H9 (cell line): ENCODE measurements at regions not wholly inside any gene's neighbourhood (a gene's known extent, or its start where the extent isn't known, plus 50 kb on each side); places are given as distances from the start of the nearest gene placed in this dataset.

Experiments used
- DNase-seq: peaks from one replicate; pipeline ENCODE4 v3.0.0-alpha.2; 2017
- H2AFZ ChIP-seq: one replicate; pipeline ENCODE4 v1.6.1; 2013; ENCODE audit warnings: mild to moderate bottlenecking, low read length, control low read depth, moderate library complexity
- H2AK5ac ChIP-seq: 2 replicates; pipeline ENCODE4 v1.6.1; 2013; ENCODE audit warnings: low read length, control low read depth, mixed read lengths; ENCODE audit not compliant: insufficient read length
- H2BK120ac ChIP-seq: one replicate; pipeline ENCODE4 v1.6.1; 2013; ENCODE audit warnings: low read depth, mild to moderate bottlenecking, low read length, control low read depth, inconsistent platforms; ENCODE audit not compliant: poor library complexity, severe bottlenecking
- H2BK12ac ChIP-seq: 2 replicates; pipeline ENCODE4 v1.6.1; 2013; ENCODE audit warnings: low read length, control low read depth, mixed read lengths, low read depth; ENCODE audit not compliant: insufficient read length
- H2BK15ac ChIP-seq: 2 replicates; pipeline ENCODE4 v1.6.1; 2013; ENCODE audit warnings: low read depth, low read length, control low read depth
- H2BK20ac ChIP-seq: one replicate; pipeline ENCODE4 v1.6.1; 2013; ENCODE audit warnings: low read depth, mild to moderate bottlenecking, low read length, control low read depth, inconsistent platforms; ENCODE audit not compliant: poor library complexity, severe bottlenecking
- H2BK5ac ChIP-seq: 2 replicates; pipeline ENCODE4 v1.6.1; 2013; ENCODE audit warnings: low read length, control low read depth, mixed read lengths; ENCODE audit not compliant: insufficient read length
- H3K14ac ChIP-seq: 2 replicates; pipeline ENCODE4 v1.6.1; 2013; ENCODE audit warnings: low read length, control low read depth; ENCODE audit not compliant: insufficient read depth
- H3K18ac ChIP-seq: 2 replicates; pipeline ENCODE4 v1.6.1; 2013; ENCODE audit warnings: low read depth, mild to moderate bottlenecking, mixed read lengths, low read length, control low read depth; ENCODE audit not compliant: insufficient read length
- H3K23ac ChIP-seq: 2 replicates; pipeline ENCODE4 v1.6.1; 2013; ENCODE audit warnings: low read length, control low read depth, mixed read lengths, low read depth; ENCODE audit not compliant: insufficient read length
- H3K23me2 ChIP-seq: 2 replicates; pipeline ENCODE4 v1.6.1; 2013; ENCODE audit warnings: low read depth, mild to moderate bottlenecking, mixed read lengths, low read length, control low read depth; ENCODE audit not compliant: insufficient read length, poor library complexity, severe bottlenecking
- H3K27ac ChIP-seq: 2 replicates; pipeline ENCODE4 v1.5.1; 2013; ENCODE audit warnings: low read length, control low read depth, mixed read lengths, low read depth; ENCODE audit not compliant: insufficient read length
- H3K27me3 ChIP-seq: 2 replicates; pipeline ENCODE4 v1.6.1; 2013; ENCODE audit warnings: low read length, control low read depth, inconsistent platforms; ENCODE audit not compliant: insufficient read depth
- H3K4ac ChIP-seq: 2 replicates; pipeline ENCODE4 v1.6.1; 2013; ENCODE audit warnings: low read depth, mild to moderate bottlenecking, control low read depth, inconsistent platforms, low read length, moderate library complexity
- H3K4me1 ChIP-seq: 2 replicates; pipeline ENCODE4 v1.6.1; 2013; ENCODE audit warnings: low read length, control low read depth, inconsistent platforms; ENCODE audit not compliant: insufficient read depth
- H3K4me2 ChIP-seq: 2 replicates; pipeline ENCODE4 v1.6.1; 2013; ENCODE audit warnings: low read length, control low read depth, mixed read lengths; ENCODE audit not compliant: insufficient read length, insufficient read depth
- H3K56ac ChIP-seq: 2 replicates; pipeline ENCODE4 v1.6.1; 2013; ENCODE audit warnings: low read depth, mild to moderate bottlenecking, mixed read lengths, low read length, control low read depth; ENCODE audit not compliant: insufficient read length
- H3K79me1 ChIP-seq: 2 replicates; pipeline ENCODE4 v1.6.1; 2013; ENCODE audit warnings: low read depth, mild to moderate bottlenecking, moderate library complexity, low read length, control low read depth, inconsistent platforms; ENCODE audit not compliant: insufficient read depth, poor library complexity, severe bottlenecking
- H3K79me2 ChIP-seq: 2 replicates; pipeline ENCODE4 v1.6.1; 2013; ENCODE audit warnings: low read length, control low read depth, inconsistent platforms; ENCODE audit not compliant: insufficient read depth
- H3K9ac ChIP-seq: 2 replicates; pipeline ENCODE4 v1.6.1; 2013; ENCODE audit warnings: low read length, control low read depth, mixed read lengths; ENCODE audit not compliant: insufficient read length; ENCODE audit errors: extremely low read depth
- H3K9me3 ChIP-seq: one replicate; pipeline ENCODE4 v1.6.1; 2013; ENCODE audit warnings: low read depth, low read length, inconsistent platforms; ENCODE audit not compliant: control insufficient read depth
- H3T11ph ChIP-seq: one replicate; pipeline ENCODE4 v1.6.1; 2013; ENCODE audit warnings: mild to moderate bottlenecking, low read length, control low read depth, inconsistent platforms
- H4K20me1 ChIP-seq: one replicate; pipeline ENCODE4 v1.6.1; 2013; ENCODE audit not compliant: control insufficient read depth, insufficient read length, insufficient read depth
- H4K5ac ChIP-seq: 2 replicates; pipeline ENCODE4 v1.6.1; 2013; ENCODE audit warnings: low read depth, mild to moderate bottlenecking, mixed read lengths, low read length, control low read depth; ENCODE audit not compliant: insufficient read length
- H4K8ac ChIP-seq: replicated peaks from 2 replicates; pipeline ENCODE4 v1.6.1; 2013; ENCODE audit warnings: low read length, control low read depth, mixed read lengths, low read depth; ENCODE audit not compliant: insufficient read length
- H4K91ac ChIP-seq: 2 replicates; pipeline ENCODE4 v1.6.1; 2013; ENCODE audit warnings: low read depth, mild to moderate bottlenecking, moderate library complexity, mixed read lengths, low read length, control low read depth; ENCODE audit not compliant: insufficient read length
- H3K27ac Mint-ChIP-seq, 3 experiments: 2 replicates in 2 of 3; 3 replicates in 1 of 3; pipeline ENCODE4 v1.8.0; 2020 to 2021; ENCODE audit warnings: mixed read lengths in 3 of 3, mild to moderate bottlenecking in 1 of 3, moderate library complexity in 1 of 3
- H3K27me3 Mint-ChIP-seq: 2 replicates; pipeline ENCODE4 v1.8.0; 2021; ENCODE audit warnings: low read depth, mild to moderate bottlenecking, moderate library complexity, mixed read lengths
- H3K36me3 Mint-ChIP-seq, 3 experiments: 2 replicates in 2 of 3; 3 replicates in 1 of 3; pipeline ENCODE4 v1.8.0; 2020 to 2021; ENCODE audit warnings: low read depth in 3 of 3, mixed read lengths in 3 of 3; ENCODE audit not compliant: insufficient read depth in 1 of 3
- H3K4me1 Mint-ChIP-seq, 2 experiments: 2 replicates each; pipeline ENCODE4 v1.8.0; 2020; ENCODE audit warnings: mixed read lengths in 2 of 2
- H3K4me3 Mint-ChIP-seq, 2 experiments: 2 replicates in 1 of 2; 3 replicates in 1 of 2; pipeline ENCODE4 v1.8.0; 2020 to 2021; ENCODE audit warnings: mild to moderate bottlenecking in 2 of 2, mixed read lengths in 2 of 2, moderate library complexity in 1 of 2
- H3K9me3 Mint-ChIP-seq, 2 experiments: 2 replicates in 1 of 2; 3 replicates in 1 of 2; pipeline ENCODE4 v1.8.0; 2020; ENCODE audit warnings: mild to moderate bottlenecking in 2 of 2, mixed read lengths in 2 of 2, moderate library complexity in 1 of 2
- WGBS: extraction: QIAGEN DNeasy Blood & Tissue Kit; methylation state at CpG from one replicate; pipeline ENCODE4 v1.1.7; 2013; ENCODE audit warnings: missing lambda C conversion rate, low lambda C conversion rate, mixed read lengths; ENCODE audit not compliant: insufficient read length; ENCODE audit errors: extremely low coverage; 5-methylcytosine and 5-hydroxymethylcytosine counted together
- TF ChIP-seq, protein P1 (sequence below): fragments of 200-600 bp; sonication (generic); conservative IDR thresholded peaks from 3 replicates; pipeline ENCODE4 v1.8.0; 2021; ENCODE audit warnings: antibody characterized with exemption, mild to moderate bottlenecking

DNA sequence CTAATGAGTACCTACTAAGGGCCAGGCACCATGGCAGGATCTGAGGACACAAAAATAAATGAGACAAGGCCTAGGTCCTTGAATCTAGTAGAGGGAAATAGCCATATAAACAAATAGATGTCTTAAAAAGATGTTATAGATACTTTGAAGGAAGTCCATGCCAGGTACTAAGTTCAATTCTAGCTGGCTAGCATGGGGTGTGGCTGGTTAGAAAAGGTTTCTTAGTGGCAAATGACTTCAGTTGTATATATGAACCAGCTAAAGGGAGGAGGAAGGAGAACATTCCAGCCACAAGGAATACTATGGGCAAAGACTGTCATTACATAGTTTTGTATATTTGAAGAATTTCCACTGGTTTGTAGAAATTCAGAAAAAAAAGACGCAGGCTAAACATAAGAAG lies 133.6 kb upstream of the BMP4 start:
- H3K9me3 ChIP-seq, result no peaks in the 10 kb centered on the region
- H3K27me3 ChIP-seq, result no peaks in the 10 kb centered on the region
- H4K5ac ChIP-seq, result no peak overlapping the region
- no peak for DNase-seq
- H3T11ph ChIP-seq, result no peak overlapping the region
- H2AK5ac ChIP-seq, result no peak overlapping the region
- H4K8ac ChIP-seq, result no peak overlapping the region
- H3K14ac ChIP-seq, result no peak overlapping the region
- H2AFZ ChIP-seq, result no peak overlapping the region
- no peak overlapping the region for H2BK15ac ChIP-seq
- no peak overlapping the region for H3K18ac ChIP-seq
- no peak overlapping the region for H3K23ac ChIP-seq
- no peaks in the 10 kb centered on the region for H3K23me2 ChIP-seq
- no peaks in the 10 kb centered on the region for H3K79me1 ChIP-seq
- no peak overlapping the region for H2BK5ac ChIP-seq
- H3K4ac ChIP-seq, result no peak overlapping the region
- no peak overlapping the region for H3K27ac ChIP-seq
- H3K4me2 ChIP-seq, result no peak overlapping the region
- no peak overlapping the region for H3K9ac ChIP-seq
- TF ChIP-seq, protein P1, sequence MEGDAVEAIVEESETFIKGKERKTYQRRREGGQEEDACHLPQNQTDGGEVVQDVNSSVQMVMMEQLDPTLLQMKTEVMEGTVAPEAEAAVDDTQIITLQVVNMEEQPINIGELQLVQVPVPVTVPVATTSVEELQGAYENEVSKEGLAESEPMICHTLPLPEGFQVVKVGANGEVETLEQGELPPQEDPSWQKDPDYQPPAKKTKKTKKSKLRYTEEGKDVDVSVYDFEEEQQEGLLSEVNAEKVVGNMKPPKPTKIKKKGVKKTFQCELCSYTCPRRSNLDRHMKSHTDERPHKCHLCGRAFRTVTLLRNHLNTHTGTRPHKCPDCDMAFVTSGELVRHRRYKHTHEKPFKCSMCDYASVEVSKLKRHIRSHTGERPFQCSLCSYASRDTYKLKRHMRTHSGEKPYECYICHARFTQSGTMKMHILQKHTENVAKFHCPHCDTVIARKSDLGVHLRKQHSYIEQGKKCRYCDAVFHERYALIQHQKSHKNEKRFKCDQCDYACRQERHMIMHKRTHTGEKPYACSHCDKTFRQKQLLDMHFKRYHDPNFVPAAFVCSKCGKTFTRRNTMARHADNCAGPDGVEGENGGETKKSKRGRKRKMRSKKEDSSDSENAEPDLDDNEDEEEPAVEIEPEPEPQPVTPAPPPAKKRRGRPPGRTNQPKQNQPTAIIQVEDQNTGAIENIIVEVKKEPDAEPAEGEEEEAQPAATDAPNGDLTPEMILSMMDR, result no peak
- no peak overlapping the region for H4K91ac ChIP-seq
- H3K27me3 Mint-ChIP-seq, result no peaks in the 10 kb centered on the region
- H3K36me3 Mint-ChIP-seq, result peaks cover 2 to 20% (median 10%) of the 10 kb centered on the region in 3 experiments; a peak in 6 of 7 replicates
- no peaks in the 10 kb centered on the region for H4K20me1 ChIP-seq
- no peaks in the 10 kb centered on the region for H3K79me2 ChIP-seq
- H2BK120ac ChIP-seq, result no peak overlapping the region
- H3K27ac Mint-ChIP-seq, result no peak overlapping the region
- H3K4me1 Mint-ChIP-seq, result peaks cover 5 to 7% of the 10 kb centered on the region in 2 experiments; a peak in 3 of 4 replicates
- no peak overlapping the region for H2BK12ac ChIP-seq
- WGBS, result no CpG with 5 or more reads among the region's 1 CpG
- no peak overlapping the region for H3K56ac ChIP-seq
- H2BK20ac ChIP-seq, result no peak overlapping the region
- no peak overlapping the region for H3K4me3 Mint-ChIP-seq
- peaks cover 18 to 19% of the 10 kb centered on the region in 2 experiments for H3K9me3 Mint-ChIP-seq
- H3K4me1 ChIP-seq, result 0 out of 2 replicates have a peak, but pooled peaks cover 2% of the 10 kb centered on the region
